Tibial artery (tissue), 4 donors: ENCODE measurements at regions not wholly inside any gene's neighbourhood (a gene's known extent, or its start where the extent isn't known, plus 50 kb on each side); places are given as distances from the start of the nearest gene placed in this dataset.

ENCODE experiments used
- DNase-seq, 2 donors: peaks; one replicate each; pipeline ENCODE4 v3.0.0-alpha.2; 2019
- H3K27ac ChIP-seq, 2 donors: fragments of 200-600 bp; sonication (generic) in 1 of 2; 1 replicate in 1 of 2; 2 replicates in 1 of 2; pipeline ENCODE4 v1.5.1; 2018 to 2019; ENCODE audit warnings: mild to moderate bottlenecking in 1 of 2
- H3K27me3 ChIP-seq, 2 donors: fragments of 200-600 bp; sonication (generic) in 1 of 2; one replicate each; pipeline versions ENCODE4 v1.5.1 to v1.6.0; 2016 to 2019
- H3K36me3 ChIP-seq, 3 donors: fragments of 200-600 bp; sonication (generic) in 2 of 3; one replicate each; pipeline ENCODE4 v1.5.1; 2016 to 2019; ENCODE audit warnings: mild to moderate bottlenecking in 2 of 3
- H3K4me1 ChIP-seq, 4 donors: fragments of 200-600 bp; sonication (generic) in 2 of 4; 1 replicate in 3 of 4; 2 replicates in 1 of 4; pipeline ENCODE4 v1.5.1; 2016 to 2019
- H3K4me3 ChIP-seq, 2 donors: fragments of 200-600 bp; sonication (generic) in 1 of 2; 1 replicate in 1 of 2; 2 replicates in 1 of 2; pipeline ENCODE4 v1.5.1; 2018 to 2019; ENCODE audit warnings: mild to moderate bottlenecking in 2 of 2
- H3K9me3 ChIP-seq, 3 donors: fragments of 200-600 bp; sonication (generic) in 1 of 3; one replicate each; pipeline ENCODE4 v1.5.1; 2016 to 2019
- intact Hi-C: fragments of 100-400 bp; cut with DNase I; formaldehyde crosslinking; loops from one replicate; pipeline ENCODE4 v1.15.0; 2023; ENCODE audit warnings: low total_unique reads
- TF ChIP-seq, protein P1 (sequence below), 2 experiments: fragments of 200-600 bp in 1 of 2; fragments of 450-650 bp in 1 of 2; IDR thresholded peaks; one replicate each; pipeline ENCODE4 v1.5.1; 2017 to 2019; ENCODE audit warnings: antibody characterized with exemption in 2 of 2, mild to moderate bottlenecking in 1 of 2, moderate library complexity in 1 of 2

GRCh38 chr2:2940061-2940460 is 437.6 kb downstream of the EIPR1 start:
- peaks cover 0 to 3% (median 0%) of the 10 kb centered on the region in 3 donors for H3K9me3 ChIP-seq

DNA sequence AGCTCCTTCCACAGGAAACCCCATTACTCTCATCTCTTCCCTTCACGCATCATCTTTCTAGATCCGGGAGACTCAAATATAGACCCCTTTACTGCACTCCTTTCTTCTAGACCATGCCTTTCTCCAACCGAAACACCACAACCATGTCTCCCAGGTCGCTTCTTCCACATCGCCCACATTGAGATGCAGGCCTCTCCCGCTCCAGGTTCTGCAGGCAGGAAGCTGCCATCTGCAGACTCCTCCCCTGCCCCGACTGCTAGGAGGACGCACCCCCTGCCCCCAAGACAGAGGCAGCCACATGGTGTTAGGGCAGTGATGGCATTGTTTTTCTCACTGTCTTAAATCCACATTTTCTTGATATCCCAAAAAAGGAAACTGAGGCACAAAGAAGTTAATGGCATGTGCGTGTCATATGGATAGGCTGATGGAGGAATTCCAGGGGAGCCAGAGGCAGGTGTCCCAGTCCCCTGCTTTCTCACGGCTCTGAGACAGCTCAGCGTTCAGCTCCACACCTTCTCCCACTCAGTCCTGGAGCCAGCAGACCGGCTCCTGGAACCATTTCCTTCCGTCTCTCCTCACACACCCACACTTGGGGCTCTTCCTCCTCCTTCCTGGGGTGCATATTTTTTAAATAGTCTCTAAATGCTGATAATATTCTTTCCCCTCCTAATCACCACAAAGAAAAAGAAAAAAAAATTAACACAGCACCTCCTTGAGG is 438.4 kb downstream of the EIPR1 start:
- no peak overlapping the region for H3K4me3 ChIP-seq
- H3K27me3 ChIP-seq = peaks cover 0 to 17% of the 10 kb centered on the region in 2 donors
- H3K9me3 ChIP-seq = no peaks in the 10 kb centered on the region
- no peak for DNase-seq
- H3K36me3 ChIP-seq = no peaks in the 10 kb centered on the region
- intact Hi-C loops = no loop called here
- H3K27ac ChIP-seq = no peak overlapping the region
- no peaks in the 10 kb centered on the region for H3K4me1 ChIP-seq
- TF ChIP-seq, protein P1, sequence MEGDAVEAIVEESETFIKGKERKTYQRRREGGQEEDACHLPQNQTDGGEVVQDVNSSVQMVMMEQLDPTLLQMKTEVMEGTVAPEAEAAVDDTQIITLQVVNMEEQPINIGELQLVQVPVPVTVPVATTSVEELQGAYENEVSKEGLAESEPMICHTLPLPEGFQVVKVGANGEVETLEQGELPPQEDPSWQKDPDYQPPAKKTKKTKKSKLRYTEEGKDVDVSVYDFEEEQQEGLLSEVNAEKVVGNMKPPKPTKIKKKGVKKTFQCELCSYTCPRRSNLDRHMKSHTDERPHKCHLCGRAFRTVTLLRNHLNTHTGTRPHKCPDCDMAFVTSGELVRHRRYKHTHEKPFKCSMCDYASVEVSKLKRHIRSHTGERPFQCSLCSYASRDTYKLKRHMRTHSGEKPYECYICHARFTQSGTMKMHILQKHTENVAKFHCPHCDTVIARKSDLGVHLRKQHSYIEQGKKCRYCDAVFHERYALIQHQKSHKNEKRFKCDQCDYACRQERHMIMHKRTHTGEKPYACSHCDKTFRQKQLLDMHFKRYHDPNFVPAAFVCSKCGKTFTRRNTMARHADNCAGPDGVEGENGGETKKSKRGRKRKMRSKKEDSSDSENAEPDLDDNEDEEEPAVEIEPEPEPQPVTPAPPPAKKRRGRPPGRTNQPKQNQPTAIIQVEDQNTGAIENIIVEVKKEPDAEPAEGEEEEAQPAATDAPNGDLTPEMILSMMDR (IDR thresholded peaks at IDR 0.05) = no peak

More at GRCh38 chr2:2940061-2940460, 437.6 kb downstream of the EIPR1 start:
- intact Hi-C loops = no loop called here
- TF ChIP-seq, protein P1 (IDR thresholded peaks at IDR 0.05) = no peak
- Histone ChIP-seq H3K36me3 (no peaks in the 10 kb centered on the region), H3K4me3 (no peak overlapping the region), H3K4me1 (no peaks in the 10 kb centered on the region), H3K27ac (no peak overlapping the region), H3K27me3 (peaks cover 0 to 17% of the 10 kb centered on the region in 2 donors)
- DNase-seq = no peak

GRCh38 chr2:2938481-2938880 is 439.1 kb downstream of the EIPR1 start:
- Histone ChIP-seq H3K4me1 (no peaks in the 10 kb centered on the region), H3K4me3 (no peak overlapping the region), H3K9me3 (no peaks in the 10 kb centered on the region), H3K27me3 (peaks cover 0 to 17% of the 10 kb centered on the region in 2 donors), H3K36me3 (no peaks in the 10 kb centered on the region), H3K27ac (no peak overlapping the region)
- DNase-seq = no peak
- intact Hi-C loops = no loop called here
- TF ChIP-seq, protein P1 (IDR thresholded peaks at IDR 0.05) = no peak

- Histone ChIP-seq H3K4me1 (no peaks in the 10 kb centered on the region), H3K36me3 (no peaks in the 10 kb centered on the region), H3K27ac (no peak overlapping the region), H3K27me3 (peaks cover 0 to 17% of the 10 kb centered on the region in 2 donors), H3K4me3 (no peak overlapping the region), H3K9me3 (no peaks in the 10 kb centered on the region)
- intact Hi-C loops = no loop called here
- TF ChIP-seq, protein P1 (IDR thresholded peaks at IDR 0.05) = no peak
- DNase-seq = no peak
These were observed 442.0 kb downstream of the EIPR1 start for GRCh38 chr2:2935445-2936149.

DNA sequence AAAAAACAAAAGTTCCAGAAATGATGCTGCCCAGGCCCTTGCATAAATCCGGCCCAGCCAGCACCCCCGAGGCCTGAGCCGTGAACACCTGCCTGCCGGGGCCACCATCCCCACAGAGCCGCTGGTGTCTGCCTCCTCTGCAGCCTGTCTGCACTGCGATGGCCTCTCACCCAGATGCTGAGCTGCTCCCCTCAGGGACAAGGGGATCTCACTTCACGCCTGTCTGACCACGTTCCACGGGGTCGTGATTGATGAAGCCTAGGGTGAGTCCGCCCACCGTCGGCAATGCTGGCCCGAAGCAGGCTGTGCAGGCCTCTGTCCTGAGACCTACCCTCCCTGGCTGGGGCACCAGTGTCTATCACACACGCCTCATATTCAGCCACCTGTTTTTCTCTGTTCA is 444.2 kb downstream of the EIPR1 start:
- intact Hi-C loops = no loop called here
- Histone ChIP-seq H3K36me3 (no peaks in the 10 kb centered on the region), H3K4me1 (no peaks in the 10 kb centered on the region), H3K9me3 (peaks cover 0 to 4% (median 0%) of the 10 kb centered on the region in 3 donors), H3K27me3 (peaks cover 0 to 2% of the 10 kb centered on the region in 2 donors), H3K27ac (no peak overlapping the region), H3K4me3 (no peak overlapping the region)
- DNase-seq = no peak
- TF ChIP-seq, protein P1 (IDR thresholded peaks at IDR 0.05) = no peak
